HL-60 (cell line): ENCODE measurements at regions not wholly inside any gene's neighbourhood (a gene's known extent, or its start where the extent isn't known, plus 50 kb on each side); places are given as distances from the start of the nearest gene placed in this dataset.

Experiments
- DNase-seq, 2 experiments: peaks; one replicate each; pipeline ENCODE4 v3.0.0-alpha.2; 2010 to 2020; ENCODE audit warnings: low read depth in 1 of 2, low spot score in 1 of 2
- H3K27ac ChIP-seq: fragments of 250-450 bp; sonication (Bioruptor Pico); replicated peaks from 2 replicates; pipeline ENCODE4 v1.5.1; 2020; ENCODE audit warnings: mild to moderate bottlenecking, moderate library complexity
- H3K27me3 ChIP-seq: fragments of 250-450 bp; sonication (Bioruptor Pico); 2 replicates; pipeline ENCODE4 v1.5.1; 2021; ENCODE audit warnings: mild to moderate bottlenecking, moderate library complexity; ENCODE audit not compliant: insufficient read depth, poor library complexity, severe bottlenecking
- H3K4me3 ChIP-seq: replicated peaks from 2 replicates; pipeline ENCODE4 v1.5.1; 2011; ENCODE audit warnings: mild to moderate bottlenecking, control low read depth, low read length; ENCODE audit not compliant: insufficient read depth
- GABPA ChIP-seq: IDR thresholded peaks from 2 replicates; pipeline ENCODE4 v1.6.1; 2012; ENCODE audit warnings: low read depth
- POLR2AphosphoS5 ChIP-seq: IDR thresholded peaks from 2 replicates; pipeline ENCODE4 v1.6.1; 2012; ENCODE audit warnings: low read depth
- SPI1 ChIP-seq: IDR thresholded peaks from 2 replicates; pipeline ENCODE4 v1.6.1; 2012; ENCODE audit warnings: low read depth, mild to moderate bottlenecking, borderline replicate concordance
- TF ChIP-seq, protein P1 (sequence below): IDR thresholded peaks from 2 replicates; pipeline ENCODE4 v1.6.1; 2012; ENCODE audit warnings: low read depth; ENCODE audit not compliant: insufficient replicate concordance
- TF ChIP-seq, protein P2 (sequence below): IDR thresholded peaks from one replicate; pipeline ENCODE4 v1.5.1; 2011; ENCODE audit warnings: low read length, control low read depth, inconsistent platforms; ENCODE audit not compliant: insufficient read depth

DNA sequence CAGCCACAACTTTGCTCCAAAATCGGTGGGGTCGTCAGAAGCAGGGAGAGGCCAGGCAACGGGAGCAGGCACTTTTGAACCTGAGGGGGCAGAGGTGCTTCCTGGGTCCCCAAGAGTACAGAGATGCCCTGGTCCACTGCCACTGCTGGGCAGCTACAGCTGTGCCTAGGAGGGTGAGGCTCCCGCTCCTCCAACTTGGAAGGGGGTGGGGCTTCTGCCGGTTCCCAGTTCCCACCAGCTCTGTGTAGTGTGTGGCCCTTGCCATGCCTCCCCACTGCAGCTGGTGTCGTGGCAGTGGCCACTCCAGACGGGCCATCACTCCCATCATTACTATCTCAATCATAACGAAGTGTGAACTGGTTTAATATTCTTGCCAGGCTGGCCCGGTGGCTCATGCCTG lies 1496.3 kb downstream of the PCDH7 start:
- DNase-seq, result no peak
- TF ChIP-seq, protein P1, sequence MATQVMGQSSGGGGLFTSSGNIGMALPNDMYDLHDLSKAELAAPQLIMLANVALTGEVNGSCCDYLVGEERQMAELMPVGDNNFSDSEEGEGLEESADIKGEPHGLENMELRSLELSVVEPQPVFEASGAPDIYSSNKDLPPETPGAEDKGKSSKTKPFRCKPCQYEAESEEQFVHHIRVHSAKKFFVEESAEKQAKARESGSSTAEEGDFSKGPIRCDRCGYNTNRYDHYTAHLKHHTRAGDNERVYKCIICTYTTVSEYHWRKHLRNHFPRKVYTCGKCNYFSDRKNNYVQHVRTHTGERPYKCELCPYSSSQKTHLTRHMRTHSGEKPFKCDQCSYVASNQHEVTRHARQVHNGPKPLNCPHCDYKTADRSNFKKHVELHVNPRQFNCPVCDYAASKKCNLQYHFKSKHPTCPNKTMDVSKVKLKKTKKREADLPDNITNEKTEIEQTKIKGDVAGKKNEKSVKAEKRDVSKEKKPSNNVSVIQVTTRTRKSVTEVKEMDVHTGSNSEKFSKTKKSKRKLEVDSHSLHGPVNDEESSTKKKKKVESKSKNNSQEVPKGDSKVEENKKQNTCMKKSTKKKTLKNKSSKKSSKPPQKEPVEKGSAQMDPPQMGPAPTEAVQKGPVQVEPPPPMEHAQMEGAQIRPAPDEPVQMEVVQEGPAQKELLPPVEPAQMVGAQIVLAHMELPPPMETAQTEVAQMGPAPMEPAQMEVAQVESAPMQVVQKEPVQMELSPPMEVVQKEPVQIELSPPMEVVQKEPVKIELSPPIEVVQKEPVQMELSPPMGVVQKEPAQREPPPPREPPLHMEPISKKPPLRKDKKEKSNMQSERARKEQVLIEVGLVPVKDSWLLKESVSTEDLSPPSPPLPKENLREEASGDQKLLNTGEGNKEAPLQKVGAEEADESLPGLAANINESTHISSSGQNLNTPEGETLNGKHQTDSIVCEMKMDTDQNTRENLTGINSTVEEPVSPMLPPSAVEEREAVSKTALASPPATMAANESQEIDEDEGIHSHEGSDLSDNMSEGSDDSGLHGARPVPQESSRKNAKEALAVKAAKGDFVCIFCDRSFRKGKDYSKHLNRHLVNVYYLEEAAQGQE, result no peak
- TF ChIP-seq, protein P2, sequence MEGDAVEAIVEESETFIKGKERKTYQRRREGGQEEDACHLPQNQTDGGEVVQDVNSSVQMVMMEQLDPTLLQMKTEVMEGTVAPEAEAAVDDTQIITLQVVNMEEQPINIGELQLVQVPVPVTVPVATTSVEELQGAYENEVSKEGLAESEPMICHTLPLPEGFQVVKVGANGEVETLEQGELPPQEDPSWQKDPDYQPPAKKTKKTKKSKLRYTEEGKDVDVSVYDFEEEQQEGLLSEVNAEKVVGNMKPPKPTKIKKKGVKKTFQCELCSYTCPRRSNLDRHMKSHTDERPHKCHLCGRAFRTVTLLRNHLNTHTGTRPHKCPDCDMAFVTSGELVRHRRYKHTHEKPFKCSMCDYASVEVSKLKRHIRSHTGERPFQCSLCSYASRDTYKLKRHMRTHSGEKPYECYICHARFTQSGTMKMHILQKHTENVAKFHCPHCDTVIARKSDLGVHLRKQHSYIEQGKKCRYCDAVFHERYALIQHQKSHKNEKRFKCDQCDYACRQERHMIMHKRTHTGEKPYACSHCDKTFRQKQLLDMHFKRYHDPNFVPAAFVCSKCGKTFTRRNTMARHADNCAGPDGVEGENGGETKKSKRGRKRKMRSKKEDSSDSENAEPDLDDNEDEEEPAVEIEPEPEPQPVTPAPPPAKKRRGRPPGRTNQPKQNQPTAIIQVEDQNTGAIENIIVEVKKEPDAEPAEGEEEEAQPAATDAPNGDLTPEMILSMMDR, result no peak
- TF ChIP-seq SPI1, result no peak
- TF ChIP-seq POLR2AphosphoS5, result no peak
- TF ChIP-seq GABPA, result no peak
- Histone ChIP-seq H3K4me3 (no peak overlapping the region), H3K27ac (no peak overlapping the region), H3K27me3 (no peaks in the 10 kb centered on the region)

GRCh38 chr4:32219306-32220075 lies 1499.3 kb downstream of the PCDH7 start:
- Histone ChIP-seq H3K27me3 (no peaks in the 10 kb centered on the region), H3K4me3 (no peak overlapping the region), H3K27ac (no peak overlapping the region)
- DNase-seq, result no peak
- TF ChIP-seq, protein P2, result no peak
- no peak for TF ChIP-seq SPI1
- no peak for TF ChIP-seq GABPA
- TF ChIP-seq, protein P1, result no peak
- no peak for TF ChIP-seq POLR2AphosphoS5

- Histone ChIP-seq H3K27me3 (no peaks in the 10 kb centered on the region), H3K27ac (no peak overlapping the region), H3K4me3 (no peak overlapping the region)
- TF ChIP-seq SPI1, result no peak
- TF ChIP-seq POLR2AphosphoS5, result no peak
- TF ChIP-seq GABPA, result no peak
- TF ChIP-seq, protein P1, result no peak
- TF ChIP-seq, protein P2, result no peak
- DNase-seq, result no peak
Observed at GRCh38 chr4:32226204-32226603, 1506.0 kb downstream of the PCDH7 start.
